HG02943 (cell line): ENCODE measurements at regions not wholly inside any gene's neighbourhood (a gene's known extent, or its start where the extent isn't known, plus 50 kb on each side); places are given as distances from the start of the nearest gene placed in this dataset.

Source experiments
- ATAC-seq: cut with Tn5 transposase; IDR thresholded peaks from one replicate; pipeline ENCODE4 v1.9.1; 2021; ENCODE audit warnings: mild to moderate bottlenecking, low read depth, moderate library complexity; ENCODE audit not compliant: unreplicated experiment

GRCh38 chr17:33628500-33629346 lies 335.6 kb upstream of the ASIC2 start:
- no peak for ATAC-seq

- no peak for ATAC-seq
Measured at GRCh38 chr17:33633446-33633845, 340.4 kb upstream of the ASIC2 start.

GRCh38 chr17:33637534-33637933 lies 344.4 kb upstream of the ASIC2 start:
- ATAC-seq, result no peak

GRCh38 chr17:33639103-33639880 lies 346.2 kb upstream of the ASIC2 start:
- no peak for ATAC-seq

GRCh38 chr17:33640629-33641028 lies 347.5 kb upstream of the ASIC2 start:
- no peak for ATAC-seq

GRCh38 chr17:33642002-33642401 lies 348.9 kb upstream of the ASIC2 start:
- ATAC-seq, result no peak

GRCh38 chr17:33647956-33648355 lies 354.9 kb upstream of the ASIC2 start:
- ATAC-seq, result no peak

GRCh38 chr17:33650304-33650703 lies 357.2 kb upstream of the ASIC2 start:
- ATAC-seq, result no peak

DNA sequence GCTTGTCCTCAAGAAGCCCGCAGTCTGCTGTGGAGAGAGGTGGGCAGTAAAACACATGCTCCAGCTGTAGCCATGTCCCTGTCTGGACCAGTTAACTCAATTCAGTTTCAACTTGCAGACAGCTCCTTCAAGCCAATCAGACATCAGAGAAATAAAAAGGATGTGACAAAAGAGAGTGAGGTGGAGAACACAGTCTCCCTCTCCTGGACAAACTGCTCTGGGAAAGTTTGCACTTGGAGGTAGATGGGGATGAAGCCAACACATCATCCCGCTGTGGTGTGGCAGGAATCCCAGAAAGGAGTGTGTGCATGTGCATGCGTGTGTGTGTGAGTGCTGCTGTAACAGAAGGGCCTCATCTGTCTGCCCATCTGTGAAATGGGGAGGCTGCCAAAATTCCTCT lies 358.6 kb upstream of the ASIC2 start:
- no peak for ATAC-seq

DNA sequence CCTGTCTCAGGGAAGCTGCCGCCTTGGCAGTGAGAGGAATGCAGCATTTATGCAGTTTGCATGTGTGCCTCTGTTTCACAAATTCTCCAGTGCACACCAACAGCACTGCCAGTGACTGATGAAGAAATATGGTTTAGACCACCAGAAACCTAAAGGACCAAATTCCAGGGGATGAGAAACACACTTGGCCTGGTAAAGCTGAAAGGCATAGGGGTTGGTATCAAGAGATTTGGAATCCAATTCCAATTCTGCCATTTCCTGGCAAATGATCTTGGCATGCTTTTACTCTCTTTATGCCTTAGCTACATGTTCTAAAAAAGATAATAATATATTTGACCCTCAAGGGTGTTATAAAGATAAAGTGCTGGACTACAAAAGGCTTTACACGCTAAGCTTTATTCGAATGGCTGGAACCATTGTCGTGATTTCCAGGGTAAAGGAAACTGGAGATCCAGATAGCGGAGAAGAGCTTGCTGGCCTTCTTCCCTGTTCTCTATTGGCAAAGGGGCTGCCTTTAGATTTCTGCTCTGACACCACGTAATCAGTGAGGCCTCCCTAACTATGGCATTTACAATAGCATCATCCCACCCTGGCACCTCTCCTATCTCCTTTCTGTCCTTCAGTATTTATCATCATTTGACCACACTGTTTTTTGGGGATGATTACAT lies 359.8 kb upstream of the ASIC2 start:
- no peak for ATAC-seq

DNA sequence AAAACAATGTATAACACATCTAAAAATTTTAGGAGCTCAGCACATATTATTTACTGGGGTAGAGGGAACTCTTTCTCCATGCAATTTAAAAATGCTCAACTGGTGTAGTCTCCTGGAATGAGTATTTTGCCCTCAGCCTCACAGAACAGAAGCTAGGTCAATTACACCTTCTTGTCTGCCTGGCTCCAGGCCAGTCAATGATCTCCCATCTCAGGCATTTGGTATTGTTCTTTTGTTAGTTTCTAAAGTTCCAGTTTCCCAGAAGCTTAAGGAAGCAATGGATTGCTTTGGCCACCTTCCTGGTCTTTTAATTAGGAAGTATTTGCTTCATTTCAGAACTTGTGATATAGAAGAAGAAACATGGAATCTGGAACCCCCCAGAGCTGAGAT lies 360.3 kb upstream of the ASIC2 start:
- no peak for ATAC-seq

DNA sequence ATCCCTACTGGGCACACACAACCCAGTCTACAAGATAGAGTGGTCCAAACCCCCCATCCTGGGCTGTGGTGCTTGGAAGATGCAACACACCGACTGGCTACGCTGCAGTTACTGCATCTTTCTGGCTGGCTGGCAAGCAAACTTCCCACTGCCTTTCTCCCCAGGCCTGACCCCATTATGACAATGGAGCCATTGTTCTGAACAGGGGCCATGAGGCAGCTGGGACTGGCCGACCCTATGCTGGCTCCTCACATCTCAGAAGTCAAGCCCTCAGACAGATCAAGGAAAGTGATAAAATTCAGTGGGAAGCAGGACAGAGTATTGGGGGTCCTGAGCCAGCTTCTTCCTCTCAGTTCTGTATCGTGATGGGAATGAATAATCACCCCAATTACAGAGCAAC lies 364.1 kb upstream of the ASIC2 start:
- no peak for ATAC-seq

GRCh38 chr17:33661975-33662374 lies 368.9 kb upstream of the ASIC2 start:
- ATAC-seq, result no peak

DNA sequence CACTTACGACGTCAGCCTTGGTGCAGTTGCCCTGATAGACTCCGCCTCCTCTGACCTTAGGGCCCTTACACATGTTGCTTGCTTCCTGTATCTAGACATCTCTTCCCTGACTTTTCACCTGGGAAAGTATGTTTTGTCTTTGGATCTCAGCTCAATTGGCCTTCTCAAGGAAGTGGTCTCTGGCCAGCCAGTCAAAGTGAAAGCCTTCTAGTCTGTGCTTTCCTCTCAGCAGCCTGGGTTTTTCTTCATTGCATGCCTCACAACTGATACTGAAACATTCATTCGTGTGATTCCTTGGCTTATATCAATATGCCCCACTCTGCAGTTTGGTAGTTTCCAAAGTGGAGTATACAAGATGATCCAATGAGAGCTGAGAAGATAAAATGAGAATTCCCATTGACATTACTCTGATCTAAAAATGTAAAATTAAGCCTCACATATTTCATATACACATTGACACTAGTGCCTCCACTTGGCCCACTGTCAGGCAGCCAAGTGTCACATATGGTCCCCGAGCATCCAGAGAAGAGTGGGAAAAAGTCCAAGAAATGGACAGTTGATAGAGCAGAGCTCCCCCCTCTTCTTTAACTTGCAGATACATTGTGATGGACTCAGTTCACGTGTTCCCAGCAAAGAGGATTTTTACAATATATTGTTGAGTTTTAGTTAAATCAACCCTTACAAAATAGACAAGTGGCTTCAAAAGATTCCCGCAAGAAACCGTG lies 371.2 kb upstream of the ASIC2 start:
- no peak for ATAC-seq

DNA sequence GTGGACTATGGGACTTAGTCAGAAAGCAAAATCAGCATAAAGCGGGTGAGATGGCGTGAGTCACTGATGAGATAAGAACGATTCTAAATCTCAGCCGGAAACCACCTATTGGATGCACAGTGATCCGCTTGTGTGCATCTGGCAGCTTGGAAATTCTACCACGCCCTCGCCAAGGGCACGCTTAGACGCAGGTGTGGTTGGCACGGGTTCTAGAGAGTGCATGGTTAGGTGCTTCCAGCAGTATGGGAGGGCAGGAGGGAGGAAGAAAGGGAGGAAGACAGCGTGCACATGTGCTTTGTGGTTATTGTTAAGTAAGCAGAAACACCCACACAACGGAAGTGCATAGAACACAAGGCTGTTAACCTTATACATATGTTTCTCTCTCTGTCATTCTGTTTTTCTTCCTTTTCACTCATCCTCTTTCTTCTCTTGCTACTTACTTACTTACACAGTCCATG lies 374.0 kb upstream of the ASIC2 start:
- ATAC-seq, result no peak

GRCh38 chr17:33667671-33668070 lies 374.6 kb upstream of the ASIC2 start:
- no peak for ATAC-seq

- ATAC-seq, result no peak
Measured at GRCh38 chr17:33668516-33668915, 375.4 kb upstream of the ASIC2 start.

DNA sequence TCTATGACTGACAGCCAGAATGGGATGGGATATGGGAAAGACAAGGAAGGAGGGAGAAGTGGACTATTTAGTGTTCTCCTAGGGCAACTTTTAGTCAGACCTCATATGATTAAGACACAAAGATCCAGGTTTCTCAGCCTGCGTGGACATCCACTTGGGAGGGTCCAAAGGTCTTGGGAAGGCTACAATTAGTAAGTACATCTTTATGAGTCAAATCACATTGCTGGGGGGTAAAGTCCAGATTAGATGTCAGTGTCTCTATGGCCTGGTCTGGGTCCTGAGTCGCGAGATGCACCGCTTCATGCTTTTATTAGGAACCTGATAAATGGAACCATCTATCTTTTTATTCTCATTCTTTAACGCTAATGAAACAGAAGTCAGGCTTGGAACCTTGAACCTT lies 378.4 kb upstream of the ASIC2 start:
- no peak for ATAC-seq

GRCh38 chr17:33674685-33675084 lies 381.6 kb upstream of the ASIC2 start:
- ATAC-seq, result no peak

- ATAC-seq, result no peak
Measured at GRCh38 chr17:33676444-33676843, 383.3 kb upstream of the ASIC2 start.

DNA sequence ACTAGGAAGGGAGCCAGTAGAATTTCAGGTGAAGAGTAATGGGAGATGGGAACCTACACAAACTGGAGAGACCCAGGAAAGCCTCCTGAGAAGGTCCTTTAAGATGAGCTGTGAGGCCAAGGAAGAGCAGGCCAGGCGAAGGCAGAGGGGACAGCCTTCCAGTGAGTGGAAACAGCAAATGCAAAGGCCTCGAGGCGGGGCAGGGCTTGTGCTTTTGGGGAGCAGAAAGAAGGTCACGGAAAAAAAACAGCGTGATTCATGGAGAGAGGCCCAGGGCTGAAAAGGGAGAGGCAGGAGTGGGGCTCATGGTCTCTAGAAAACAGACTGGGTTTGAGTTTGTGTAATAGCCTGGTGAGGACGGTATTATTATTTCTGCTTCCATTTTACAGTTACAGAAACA lies 386.5 kb upstream of the ASIC2 start:
- ATAC-seq, result no peak
